NAMALWA (cell line): ENCODE measurements at regions not wholly inside any gene's neighbourhood (a gene's known extent, or its start where the extent isn't known, plus 50 kb on each side); places are given as distances from the start of the nearest gene placed in this dataset.
"Not testable (repeated sequence)": the region's sequence is repeated elsewhere in the genome, so short reads cannot be mapped to it uniquely, and the experiment has no call there.

ENCODE experiments used
- DNase-seq: peaks from one replicate; pipeline ENCODE4 v3.0.0-alpha.2; 2015; ENCODE audit warnings: low spot score

- DNase-seq, result no peak
Measured at GRCh38 chr6:98036344-98036923, 753.4 kb upstream of the MMS22L start.

DNA sequence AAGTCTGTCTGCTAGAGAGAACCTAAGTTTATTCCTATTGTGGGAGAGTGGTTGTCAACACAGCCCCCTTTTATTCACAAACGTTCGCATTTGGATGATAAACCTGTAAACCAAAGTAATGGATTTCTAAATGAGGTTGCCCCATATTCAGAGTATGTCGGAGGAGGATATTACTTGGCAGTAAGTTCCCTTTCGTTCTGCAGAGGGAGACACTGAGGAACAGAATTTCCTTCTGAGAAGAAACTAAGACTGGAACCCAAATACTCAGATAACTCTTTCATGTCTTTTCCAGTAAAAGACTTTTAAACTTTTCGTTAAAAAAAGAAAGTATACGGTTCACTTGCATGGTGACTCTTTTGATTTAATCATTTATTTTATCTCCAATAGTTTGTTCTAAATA, 754.6 kb upstream of the MMS22L start:
- DNase-seq, result no peak

- DNase-seq, result no peak
Measured at GRCh38 chr6:98039443-98039842, 756.4 kb upstream of the MMS22L start.

DNA sequence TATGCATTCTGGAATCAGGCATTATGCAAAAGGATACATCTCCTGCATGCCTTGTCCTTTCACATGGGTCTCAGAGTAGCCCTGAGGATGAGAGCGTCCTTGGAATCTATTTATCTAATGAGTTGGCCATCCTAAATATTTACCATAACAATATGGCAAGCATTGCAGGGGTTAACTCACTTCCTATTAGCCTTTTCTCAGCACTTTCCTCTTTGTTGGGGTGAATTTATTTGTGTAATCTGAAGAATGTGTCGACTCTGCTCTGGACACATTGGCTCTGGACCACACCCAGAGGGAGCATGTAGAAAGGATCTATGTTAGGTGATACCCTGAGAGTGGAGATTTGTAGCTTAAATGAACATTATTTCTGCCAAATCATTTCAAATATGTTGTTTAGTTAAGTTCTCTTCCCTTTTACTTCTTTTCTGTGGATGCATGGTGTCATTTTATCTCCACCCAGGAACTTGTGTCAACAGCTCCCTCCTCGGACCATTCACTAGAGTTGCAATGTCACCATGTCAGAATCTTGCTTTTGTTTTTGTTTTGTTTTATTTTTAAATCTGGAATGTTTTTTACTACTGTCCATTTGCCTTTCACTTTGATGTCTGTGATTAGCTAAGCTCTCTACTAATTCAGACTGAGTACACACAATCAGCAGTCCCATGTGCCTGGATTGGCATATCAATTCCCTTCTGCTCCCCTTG, 757.0 kb upstream of the MMS22L start:
- DNase-seq, result no peak

DNA sequence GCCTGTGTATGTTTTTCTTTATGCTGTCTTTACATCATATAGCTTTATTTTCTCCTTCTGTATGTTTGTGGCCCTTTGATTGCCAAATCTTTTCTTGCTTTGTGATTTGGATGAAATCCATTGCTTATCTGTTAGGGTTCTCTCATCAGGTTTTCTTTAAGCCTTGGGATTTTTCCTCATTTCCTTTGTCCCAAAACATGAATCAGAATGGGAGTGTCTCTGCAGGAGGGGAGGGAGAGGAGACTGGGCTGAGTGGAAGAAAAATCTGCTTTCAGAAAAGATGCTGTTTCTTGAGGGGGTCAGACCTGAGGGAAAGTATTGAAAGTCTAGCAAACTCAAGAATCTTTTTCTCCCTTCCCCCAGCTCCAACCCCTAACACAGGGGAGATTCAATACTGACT, 758.0 kb upstream of the MMS22L start:
- no peak for DNase-seq

- DNase-seq, result no peak
Measured at GRCh38 chr6:98041921-98042320, 758.9 kb upstream of the MMS22L start.

DNA sequence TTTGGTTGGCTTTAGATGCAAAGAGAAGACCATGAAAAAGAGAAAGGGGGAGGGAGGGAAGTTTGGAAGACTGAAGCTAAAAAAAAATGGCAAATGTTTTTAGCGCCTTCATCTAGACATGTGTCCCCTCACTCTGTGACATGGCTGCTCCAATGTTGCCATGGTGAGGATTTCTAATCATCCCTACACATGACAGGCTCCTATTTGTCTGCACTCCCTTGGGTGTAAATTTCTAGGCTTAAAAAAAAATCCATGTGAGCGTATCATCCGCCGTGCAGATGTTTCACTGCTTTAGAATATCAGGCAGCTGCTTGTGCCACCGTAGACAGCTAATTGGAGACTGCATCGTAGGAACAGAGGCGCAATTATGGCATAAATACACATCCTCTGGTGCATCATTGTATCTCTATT, 761.1 kb upstream of the MMS22L start:
- no peak for DNase-seq

DNA sequence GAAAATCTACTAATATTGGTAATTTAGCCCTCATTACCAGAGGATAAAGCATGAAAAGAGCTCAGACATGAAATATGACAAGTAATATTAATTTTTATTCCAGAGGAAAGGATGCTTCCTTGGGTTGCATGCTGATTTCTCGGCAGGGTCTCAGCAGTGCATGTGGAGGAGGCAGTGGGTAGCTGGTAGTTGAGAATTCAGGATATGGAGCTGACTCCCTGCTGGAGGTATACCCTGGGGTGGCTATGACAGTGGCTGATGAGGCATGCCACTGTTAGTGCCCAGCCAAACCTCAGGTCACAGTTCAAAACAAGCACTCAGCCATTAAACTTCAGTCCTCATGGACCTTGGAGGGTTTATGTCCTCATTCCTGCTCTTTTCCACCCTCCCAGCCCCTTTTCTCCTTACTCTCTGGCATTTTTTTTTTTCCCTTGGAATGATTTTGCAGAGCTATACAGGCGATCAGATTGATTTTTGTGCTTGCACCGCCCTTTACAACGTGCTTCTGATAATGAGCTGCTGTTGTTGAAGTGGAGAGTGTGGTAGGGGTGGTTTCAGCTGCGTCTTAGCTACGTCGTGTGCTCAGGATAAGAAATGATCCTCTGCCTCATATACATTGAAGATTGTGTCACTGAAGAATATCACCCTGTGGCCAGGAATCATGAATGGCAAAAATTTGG, 761.9 kb upstream of the MMS22L start:
- no peak for DNase-seq

DNA sequence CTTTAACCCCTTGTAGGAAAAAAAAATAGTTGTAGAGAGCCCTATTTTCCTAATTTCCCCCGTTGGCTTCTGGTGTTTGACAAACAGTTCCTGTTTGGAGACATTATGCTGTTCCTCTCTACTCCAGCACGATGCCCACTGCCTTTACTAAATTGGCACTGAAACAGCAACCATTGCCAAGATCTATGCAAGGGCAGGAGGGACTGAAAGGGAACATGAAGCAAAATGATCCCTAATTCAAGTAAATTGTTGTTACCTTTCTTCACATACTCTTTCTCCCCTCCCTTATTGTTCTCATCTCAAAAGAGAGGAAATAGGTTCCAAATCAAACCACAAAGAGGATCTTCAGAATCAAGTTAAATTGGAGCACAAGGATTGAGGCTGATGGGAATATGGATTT, 764.1 kb upstream of the MMS22L start:
- DNase-seq, result no peak

DNA sequence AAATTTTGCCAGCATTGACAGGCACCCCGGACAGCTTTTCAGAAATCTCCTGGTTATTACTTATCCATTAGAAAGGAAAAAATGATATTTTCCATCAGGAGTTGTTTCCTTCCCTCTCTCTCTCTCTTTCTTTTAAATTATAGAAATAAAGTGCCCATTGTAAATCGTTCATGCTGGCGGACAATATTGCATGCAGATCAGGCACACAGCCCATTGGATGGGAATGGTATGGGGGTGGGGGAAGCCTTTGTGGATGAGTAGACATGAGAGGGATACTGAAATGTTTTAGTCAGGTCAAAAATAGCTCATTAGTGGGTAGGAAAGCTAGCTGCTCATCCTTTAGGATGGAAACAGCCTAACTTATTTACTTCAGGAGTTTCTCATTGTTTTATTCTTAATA, 764.9 kb upstream of the MMS22L start:
- DNase-seq, result no peak

- DNase-seq, result peak; percentile 31
Measured at GRCh38 chr6:98054453-98054852, 771.4 kb upstream of the MMS22L start.

DNA sequence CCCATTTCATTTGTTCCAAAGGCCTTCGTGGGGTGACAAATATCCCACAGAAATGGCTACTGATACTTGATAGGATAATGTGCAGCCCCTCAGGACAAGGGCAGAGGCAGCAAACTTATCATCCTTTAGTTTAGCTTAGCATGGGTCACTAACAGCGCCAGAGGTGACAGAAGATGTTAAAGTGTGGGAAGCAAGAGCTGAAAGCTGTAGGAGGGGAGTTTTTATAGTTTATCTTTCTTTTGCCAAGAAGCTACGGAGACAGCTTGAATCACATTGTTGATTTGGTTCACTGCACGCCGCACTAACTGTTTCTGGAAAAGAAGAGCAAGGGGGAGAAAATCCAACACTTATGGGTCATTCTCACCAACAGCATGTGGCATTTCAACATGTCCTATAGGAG, 773.9 kb upstream of the MMS22L start:
- no peak for DNase-seq

DNA sequence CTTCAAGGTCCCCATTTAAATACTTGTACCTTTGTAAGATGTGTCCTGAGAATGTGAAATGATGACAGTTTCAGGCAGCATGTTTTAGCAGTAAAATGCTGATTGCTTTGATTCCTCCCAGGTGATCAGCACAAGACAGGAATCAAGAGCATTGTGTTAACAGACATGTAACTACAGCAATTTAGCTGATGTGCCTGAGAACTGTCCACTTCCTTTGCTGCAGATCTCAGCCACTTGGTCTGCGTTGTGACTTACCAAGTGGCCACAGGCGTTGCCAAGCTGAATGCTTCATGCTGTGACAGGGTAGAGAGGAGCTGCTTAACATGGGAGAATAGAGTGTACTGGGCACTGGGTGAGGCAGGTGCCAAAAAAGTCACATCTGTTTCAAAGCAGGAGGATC, 767.0 kb upstream of the POU3F2 start:
- DNase-seq, result no peak

DNA sequence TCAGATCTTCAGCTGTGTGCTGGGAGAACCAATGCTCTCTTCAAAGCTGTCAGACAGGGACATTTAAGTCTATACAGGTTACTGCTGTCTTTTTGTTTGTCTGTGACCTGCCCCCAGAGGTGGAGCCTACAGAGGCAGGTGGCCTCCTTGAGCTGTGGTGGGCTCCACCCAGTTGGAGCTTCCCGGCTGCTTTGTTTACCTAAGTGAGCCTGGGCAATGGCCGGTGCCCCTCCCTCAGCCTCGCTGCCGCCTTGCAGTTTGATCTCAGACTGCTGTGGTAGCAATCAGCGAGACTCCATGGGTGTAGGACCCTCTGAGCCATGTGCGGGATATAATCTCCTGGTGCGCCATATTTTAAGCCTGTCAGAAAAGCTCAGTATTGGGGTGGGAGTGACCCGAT, 745.8 kb upstream of the POU3F2 start:
- DNase-seq, result not testable (repeated sequence)

DNA sequence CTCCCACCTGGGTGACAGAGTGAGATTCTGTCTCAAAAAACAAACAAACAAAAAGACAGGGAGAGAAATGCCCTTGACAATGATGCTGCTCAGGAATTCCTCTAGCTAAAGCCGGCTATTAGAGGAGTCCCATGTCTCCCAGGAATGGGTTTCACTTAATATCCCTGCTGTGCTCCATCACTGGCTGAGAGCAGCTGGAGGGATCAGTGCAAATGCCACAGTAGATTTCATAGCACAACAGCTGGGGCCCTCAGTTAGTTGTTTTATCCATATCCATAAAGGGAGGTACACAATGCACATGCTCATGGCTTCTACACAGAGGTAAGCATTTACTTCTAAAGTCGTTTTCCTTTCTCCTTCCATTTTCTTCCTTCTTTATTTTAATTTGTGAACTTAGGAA, 742.0 kb upstream of the POU3F2 start:
- no peak for DNase-seq

DNA sequence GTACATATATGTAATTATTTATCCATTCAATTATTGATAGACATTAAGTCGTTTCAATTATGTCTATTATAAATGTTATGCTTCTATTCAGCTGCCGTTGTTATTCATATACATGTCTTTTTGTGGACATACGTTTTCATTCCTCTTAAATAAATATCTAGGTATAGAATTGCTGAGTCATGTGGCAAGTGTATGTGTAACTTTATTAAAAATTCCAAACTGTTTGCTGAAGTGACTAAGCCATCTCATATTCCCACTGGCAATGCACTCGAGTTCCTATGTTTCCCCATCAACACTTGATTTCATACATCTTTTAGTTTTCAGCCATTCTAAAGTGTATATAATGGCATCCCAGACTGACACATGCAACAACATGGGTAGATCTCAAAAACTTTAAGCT, 739.7 kb upstream of the POU3F2 start:
- no peak for DNase-seq

- DNase-seq, result no peak
Measured at GRCh38 chr6:98107801-98108200, 726.6 kb upstream of the POU3F2 start.

GRCh38 chr6:98116455-98116854, 717.9 kb upstream of the POU3F2 start:
- DNase-seq, result no peak

DNA sequence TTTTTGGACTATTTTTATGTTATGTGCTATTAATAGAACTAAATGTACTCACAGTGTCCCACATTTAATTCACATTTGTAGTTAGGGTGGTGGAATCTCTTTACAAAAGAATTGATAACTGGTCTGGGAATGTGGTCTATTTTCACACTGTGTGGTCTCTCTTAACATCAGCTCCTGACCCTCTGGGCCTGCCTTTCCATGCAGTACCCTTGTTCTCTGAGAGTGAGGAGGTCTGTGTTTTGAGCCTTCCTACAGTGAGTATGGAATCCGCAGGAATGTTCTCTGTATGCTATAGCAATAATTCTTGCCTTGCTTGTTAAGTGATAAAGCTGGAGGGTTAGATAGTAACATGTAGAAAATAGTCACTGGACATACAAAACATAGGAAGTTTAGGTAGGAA, 717.3 kb upstream of the POU3F2 start:
- DNase-seq, result no peak

DNA sequence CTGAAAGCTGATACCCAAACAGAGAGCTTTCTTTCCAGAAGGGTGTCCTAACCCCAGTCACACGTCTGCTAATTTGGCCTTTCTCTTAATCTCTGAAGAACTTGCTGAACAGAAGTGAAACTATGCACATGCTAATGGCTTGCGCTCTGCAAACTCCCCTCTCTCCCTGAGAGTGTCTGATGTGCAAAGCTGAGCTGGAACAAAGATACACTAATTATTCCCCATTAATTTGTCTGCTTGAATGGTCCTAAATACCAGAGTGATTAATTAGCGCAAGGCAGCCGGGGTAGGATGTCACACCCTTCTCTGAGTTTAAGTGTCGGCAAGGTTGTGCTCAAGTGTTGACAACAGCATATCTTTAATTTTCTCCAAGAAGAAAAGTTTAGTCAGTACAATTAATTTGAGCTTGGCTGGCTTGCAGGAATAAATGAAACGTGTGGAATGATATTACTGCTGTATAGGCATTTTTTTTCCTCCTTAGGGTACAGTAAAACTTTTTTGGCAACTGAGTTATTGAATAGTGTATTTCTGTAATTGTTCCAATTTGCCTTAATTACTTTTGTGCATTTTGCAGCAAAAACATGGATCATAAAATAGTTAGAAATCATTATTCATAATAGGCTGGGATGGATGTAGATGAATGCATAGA, 715.9 kb upstream of the POU3F2 start:
- no peak for DNase-seq

DNA sequence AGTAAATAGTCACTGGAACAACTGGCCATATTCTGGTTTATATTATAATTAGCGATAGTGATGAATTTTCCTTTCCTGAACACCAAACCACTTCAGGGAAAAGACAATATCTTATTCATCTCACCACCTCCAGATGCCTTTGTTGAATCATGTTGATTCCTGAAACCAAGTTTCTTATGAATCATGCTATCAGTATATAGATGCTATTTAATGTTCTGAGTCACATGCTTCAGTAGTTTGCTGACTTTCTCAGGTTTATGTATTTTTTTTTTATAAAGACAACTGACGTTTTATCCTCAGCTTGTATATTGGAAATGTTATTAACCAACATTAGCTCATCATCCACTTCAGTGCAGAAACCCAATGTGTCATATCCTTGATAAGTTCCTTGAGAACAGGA, 710.2 kb upstream of the POU3F2 start:
- no peak for DNase-seq

DNA sequence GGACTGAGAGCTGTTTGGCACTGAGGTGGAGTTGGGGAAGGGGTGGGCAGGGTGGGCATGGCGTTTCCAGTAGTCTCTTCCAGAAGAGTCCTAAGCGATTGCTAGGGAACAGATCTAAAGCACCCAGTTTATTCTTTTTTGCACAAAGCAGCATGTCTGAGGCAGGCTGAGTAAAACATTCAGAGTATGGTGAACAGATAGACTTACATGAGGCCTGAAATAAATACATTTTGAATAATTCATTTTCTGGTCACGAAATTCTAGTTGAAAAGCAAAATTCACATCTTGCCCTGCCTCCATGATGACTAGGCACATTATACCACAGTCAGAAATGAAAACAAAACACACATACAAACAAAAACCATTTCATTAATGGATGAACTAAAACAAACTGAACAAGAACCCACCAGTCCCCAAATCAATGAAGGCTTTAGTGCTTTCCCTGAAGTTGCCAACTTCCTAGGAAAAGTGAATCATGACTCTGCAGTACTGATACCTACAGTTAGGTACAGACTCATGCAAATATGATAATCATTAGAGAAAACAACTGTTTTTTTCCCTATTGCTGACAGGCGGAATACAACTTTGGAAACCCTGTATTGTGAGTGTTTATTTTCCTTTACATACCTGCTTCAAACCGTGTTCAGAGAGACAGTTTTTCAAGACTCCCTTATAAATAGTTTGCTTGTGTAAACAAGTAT, 702.9 kb upstream of the POU3F2 start:
- DNase-seq, result no peak

GRCh38 chr6:98136333-98136732, 698.0 kb upstream of the POU3F2 start:
- DNase-seq, result no peak
